NB4 (cell line): ENCODE measurements at regions not wholly inside any gene's neighbourhood (a gene's known extent, or its start where the extent isn't known, plus 50 kb on each side); places are given as distances from the start of the nearest gene placed in this dataset.

Experiments
- CTCF ChIP-seq: IDR thresholded peaks from one replicate; pipeline ENCODE4 v1.5.1; 2012; ENCODE audit warnings: low read depth, low read length
- MYC ChIP-seq: IDR thresholded peaks from 2 replicates; pipeline ENCODE4 v1.6.1; 2011; ENCODE audit warnings: low read depth, low read length
- POLR2A ChIP-seq: IDR thresholded peaks from 2 replicates; pipeline ENCODE4 v1.6.1; 2011; ENCODE audit warnings: mild to moderate bottlenecking; ENCODE audit not compliant: insufficient read length; ENCODE audit errors: extremely low read depth

- TF ChIP-seq POLR2A (no peak), CTCF (no peak), MYC (no peak)
Observed at GRCh38 chr20:60648556-60648955, 603.5 kb upstream of the CDH4 start.
